SKM-1 (cell line): ENCODE measurements at regions not wholly inside any gene's neighbourhood (a gene's known extent, or its start where the extent isn't known, plus 50 kb on each side); places are given as distances from the start of the nearest gene placed in this dataset.
"Not testable (repeated sequence)": the region's sequence is repeated elsewhere in the genome, so short reads cannot be mapped to it uniquely, and the experiment has no call there.

ENCODE experiments used
- DNase-seq: peaks from one replicate; lab custom pipeline; 2025; ENCODE audit not compliant: unreplicated experiment; lab: John Stamatoyannopoulos, UW

DNA sequence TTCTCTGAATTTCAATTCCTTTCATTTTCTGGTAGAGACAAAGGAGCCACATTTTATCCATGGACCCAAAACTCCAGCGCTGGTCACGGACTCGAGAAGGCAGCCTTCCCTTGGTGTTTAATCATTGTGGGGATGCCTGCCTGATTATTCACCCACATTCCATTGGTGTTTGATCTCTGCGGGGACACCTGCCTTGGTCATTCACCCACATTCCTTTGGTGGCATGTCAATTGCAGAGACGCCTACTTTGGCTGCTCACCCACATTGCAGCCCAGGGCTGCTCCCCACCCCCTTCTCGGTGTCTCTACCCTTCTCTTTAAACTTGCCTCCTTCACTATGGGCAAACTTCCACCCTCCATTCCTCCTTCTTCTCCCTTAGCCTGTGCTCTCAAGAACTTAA is 780.7 kb upstream of the POU3F4 start:
- not testable (repeated sequence) for DNase-seq

DNA sequence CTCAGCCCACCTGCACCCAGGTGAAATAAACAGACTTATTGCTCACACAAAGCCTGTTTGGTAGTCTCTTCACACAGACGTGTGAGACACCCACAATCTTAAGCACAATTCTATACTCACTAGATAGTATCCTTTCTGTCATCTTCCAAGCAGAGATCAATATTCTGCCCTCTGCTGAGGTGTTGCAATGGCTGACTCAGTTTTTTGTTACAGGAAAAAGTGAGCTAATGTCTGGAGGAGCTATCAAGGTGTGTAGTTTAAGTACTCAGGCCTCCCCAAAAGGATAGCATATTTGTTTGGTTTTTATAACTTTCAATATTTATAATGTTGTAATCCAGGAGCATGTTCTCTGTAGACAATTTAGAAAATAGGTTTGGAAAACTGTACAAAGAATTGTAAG is 775.2 kb upstream of the POU3F4 start:
- no peak for DNase-seq

DNA sequence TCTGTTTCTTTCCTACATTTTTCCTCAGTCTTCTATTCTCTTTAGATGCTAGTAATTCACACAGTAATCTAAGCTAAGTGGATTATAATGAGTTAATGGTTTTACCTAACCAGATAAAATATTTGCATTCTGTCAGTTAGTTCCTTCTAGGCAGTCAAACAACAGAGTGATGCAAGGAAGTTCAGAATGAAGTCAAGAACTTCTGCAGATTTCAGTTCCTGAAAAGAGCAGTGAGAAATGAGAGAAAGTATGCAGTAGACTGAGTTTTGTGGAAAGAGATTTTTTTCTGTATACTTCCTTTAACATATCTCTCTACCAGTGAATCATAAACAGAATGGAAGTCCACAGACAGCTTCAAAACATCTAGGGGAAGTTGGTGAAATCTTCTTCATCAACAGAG is 774.0 kb upstream of the POU3F4 start:
- DNase-seq = peak; percentile 8

GRCh38 chrX:82738313-82738712 is 769.8 kb upstream of the POU3F4 start:
- DNase-seq = not testable (repeated sequence)

DNA sequence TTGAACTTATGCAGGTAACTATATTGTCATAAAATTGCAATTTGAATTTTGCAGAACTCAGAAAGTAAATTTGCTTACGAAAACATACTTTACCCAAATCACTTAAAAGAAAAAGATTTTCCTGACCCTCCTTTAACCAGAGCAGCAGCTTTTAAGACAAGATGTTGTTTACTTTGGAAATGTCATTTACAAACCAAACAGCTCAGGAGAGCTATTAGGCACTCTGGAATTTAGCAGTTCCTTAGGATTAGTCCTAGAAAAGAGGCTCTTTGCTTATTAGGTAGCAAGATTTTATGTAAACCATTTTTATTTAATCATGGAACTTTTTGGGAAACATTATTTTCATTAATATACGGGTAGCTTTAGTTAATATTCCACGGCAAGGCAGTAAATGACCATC is 765.7 kb upstream of the POU3F4 start:
- DNase-seq = no peak

GRCh38 chrX:82745725-82746124 is 762.4 kb upstream of the POU3F4 start:
- not testable (repeated sequence) for DNase-seq

DNA sequence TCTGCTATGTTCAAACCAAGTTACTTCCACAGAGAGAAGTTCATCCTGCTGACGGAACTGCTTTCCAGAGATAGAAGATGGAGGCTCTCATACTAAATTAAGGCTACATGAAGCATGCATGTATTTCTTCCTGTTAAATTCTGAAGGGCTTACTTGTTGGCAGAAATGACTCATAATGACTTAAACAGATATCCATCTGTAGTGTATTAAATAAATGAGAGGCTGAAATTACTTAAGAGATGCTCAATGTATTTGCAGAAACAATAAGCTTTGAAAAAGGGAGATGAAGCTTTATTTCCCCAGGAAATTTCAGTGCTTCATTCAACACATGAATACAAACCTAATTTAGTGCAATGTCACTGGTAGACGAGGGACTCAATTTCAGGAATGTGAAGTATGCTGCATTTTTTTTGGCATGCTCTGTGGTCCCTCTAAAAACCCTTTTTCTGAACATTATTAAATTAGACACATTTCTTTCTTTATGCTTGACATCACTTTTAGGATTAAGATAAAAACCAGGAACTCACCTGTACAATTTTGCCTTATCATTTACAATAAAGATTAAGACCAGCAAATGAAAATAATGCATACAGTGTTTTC is 759.1 kb upstream of the POU3F4 start:
- no peak for DNase-seq

GRCh38 chrX:82756272-82756671 is 751.8 kb upstream of the POU3F4 start:
- DNase-seq = no peak

DNA sequence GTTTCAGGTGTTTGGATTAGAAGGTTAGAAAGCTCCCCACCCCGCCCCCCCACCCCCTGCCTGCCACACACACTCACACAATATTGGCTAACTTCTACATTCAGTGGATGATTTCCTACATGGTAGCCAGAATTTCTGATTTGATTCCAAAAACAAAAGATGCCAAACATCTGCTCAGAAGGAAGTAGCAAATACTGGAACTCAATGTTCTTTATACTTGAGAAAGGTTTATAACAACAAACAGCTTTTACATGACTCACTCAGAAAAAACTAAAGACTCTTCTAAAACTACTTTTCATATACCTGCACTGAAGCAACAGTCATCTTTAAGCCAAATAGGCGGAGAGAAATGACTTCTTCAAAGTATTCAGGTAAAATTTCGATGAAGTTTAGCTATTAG is 750.5 kb upstream of the POU3F4 start:
- no peak for DNase-seq

DNA sequence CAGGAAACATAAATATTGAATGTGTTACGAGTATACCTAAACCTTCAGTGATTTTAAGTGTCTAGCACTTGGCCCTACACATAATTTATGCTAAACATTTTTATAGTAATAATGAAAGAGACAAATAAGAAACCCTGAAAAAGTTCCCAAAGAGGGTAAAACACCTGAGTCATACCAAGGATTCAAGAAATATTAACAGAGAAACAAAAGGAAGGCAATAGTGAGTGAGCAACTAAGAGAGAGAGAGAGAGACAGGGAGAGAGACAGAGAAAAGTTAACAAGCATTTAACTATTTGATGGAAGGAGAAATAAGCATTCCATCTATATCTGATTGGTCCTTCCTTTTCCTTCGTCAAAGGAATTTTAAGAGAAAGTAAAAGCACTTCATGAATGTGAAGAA is 743.6 kb upstream of the POU3F4 start:
- DNase-seq = no peak

GRCh38 chrX:82765811-82766210 is 742.3 kb upstream of the POU3F4 start:
- DNase-seq = no peak

- no peak for DNase-seq
Observed at GRCh38 chrX:82775426-82775825, 732.7 kb upstream of the POU3F4 start.

DNA sequence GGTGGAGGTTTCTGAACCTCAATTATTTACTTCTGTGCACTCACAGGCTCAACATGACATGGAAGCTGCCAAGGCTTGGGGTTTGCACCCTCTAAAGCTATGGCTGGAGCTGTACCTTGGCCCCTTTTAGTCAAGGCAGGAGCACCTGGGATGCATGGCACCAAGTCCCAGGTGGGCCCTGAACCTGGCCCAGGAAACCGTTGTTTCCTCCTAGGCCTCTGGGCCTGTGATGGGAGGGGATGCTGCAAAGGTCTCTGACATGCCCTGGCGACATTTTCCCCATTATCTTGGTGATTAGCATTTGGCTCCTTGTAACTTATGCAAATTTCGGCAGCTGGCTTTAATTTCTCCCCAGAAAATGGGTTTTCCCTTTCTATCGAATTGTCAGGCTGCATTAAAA is 726.1 kb upstream of the POU3F4 start:
- DNase-seq = no peak

- not testable (repeated sequence) for DNase-seq
Observed at GRCh38 chrX:82812902-82813301, 695.2 kb upstream of the POU3F4 start.

DNA sequence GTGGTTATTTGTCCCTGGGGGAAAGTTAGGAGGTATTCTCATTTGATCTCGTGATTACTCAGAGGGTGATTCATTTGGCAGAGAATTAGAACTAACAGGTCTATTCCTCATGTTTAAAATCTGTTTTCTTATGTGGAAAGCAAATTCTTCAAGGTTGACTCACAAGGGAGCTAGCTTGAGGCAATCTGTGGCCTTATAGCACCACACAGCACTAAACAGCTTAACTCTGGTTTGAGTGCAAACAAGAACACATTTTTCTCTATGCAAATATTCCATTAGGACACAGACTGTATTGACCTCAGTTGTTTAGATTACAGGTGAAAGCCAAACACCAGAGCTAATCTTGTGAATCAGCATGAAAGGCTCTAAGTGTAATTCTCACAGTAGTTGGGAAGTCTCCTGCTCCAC is 694.4 kb upstream of the POU3F4 start:
- no peak for DNase-seq

DNA sequence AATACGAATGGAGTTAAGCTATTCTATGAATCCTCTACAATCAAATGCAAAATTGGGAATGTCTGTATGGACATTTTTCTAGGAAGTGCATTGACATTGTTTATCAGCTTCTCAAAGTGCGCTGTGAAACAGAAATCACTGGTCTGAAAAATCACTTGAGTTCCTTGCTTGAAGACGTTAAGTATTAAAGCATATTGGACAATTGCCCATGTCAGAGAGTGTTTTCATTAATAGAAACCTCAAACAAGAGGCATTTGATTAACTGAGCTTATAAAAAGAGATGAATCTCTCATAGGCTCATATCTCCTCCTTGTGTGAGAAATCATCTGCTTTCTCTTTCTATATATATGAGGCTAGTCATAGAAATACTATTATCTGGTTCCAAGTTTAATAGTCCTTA is 692.1 kb upstream of the POU3F4 start:
- DNase-seq = no peak

GRCh38 chrX:82816562-82816961 is 691.5 kb upstream of the POU3F4 start:
- no peak for DNase-seq

- DNase-seq = no peak
Observed at GRCh38 chrX:82842286-82842685, 665.8 kb upstream of the POU3F4 start.

DNA sequence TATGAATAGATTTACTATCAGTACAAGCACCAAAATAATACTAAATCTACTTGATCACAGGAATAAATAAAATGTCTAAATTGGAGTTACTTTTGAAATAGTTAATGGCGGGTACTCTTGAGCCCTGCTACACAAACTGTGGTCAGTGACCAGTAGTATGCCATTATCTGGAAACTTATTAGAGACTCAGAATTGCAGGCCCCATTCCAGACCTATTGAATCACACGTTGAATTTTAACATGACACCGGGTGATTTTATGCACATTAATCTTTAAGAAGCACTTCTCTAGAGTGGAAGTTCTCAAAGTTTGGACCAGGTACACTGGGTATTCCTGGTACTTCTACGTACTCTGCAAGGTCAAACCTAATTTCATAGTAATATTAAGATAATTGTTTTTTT is 660.0 kb upstream of the POU3F4 start:
- no peak for DNase-seq
